Body of pancreas (tissue), 4 donors: ENCODE measurements at regions not wholly inside any gene's neighbourhood (a gene's known extent, or its start where the extent isn't known, plus 50 kb on each side); places are given as distances from the start of the nearest gene placed in this dataset.

Source experiments
- CTCF ChIP-seq, 7 experiments: fragments of 450-650 bp in 4 of 7; fragments of 200-600 bp in 3 of 7; sonication (generic) in 3 of 7; IDR thresholded peaks; one replicate each; pipeline ENCODE4 v1.5.1; 2016 to 2019; ENCODE audit warnings: antibody characterized with exemption in 7 of 7
- POLR2A ChIP-seq, 3 donors: fragments of 450-650 bp; IDR thresholded peaks; one replicate each; pipeline ENCODE4 v1.6.1; 2016; ENCODE audit warnings: antibody characterized with exemption in 3 of 3, mild to moderate bottlenecking in 2 of 3

- TF ChIP-seq CTCF (IDR thresholded peaks at IDR 0.05): no peak
- TF ChIP-seq POLR2A (IDR thresholded peaks at IDR 0.05): no peak
Observed at GRCh38 chr12:91252341-91252740, 69.7 kb upstream of the DCN start.
